ENCODE measurements at regions not wholly inside any gene's neighbourhood (a gene's known extent, or its start where the extent isn't known, plus 50 kb on each side); places are given as distances from the start of the nearest gene placed in this dataset.

DNA sequence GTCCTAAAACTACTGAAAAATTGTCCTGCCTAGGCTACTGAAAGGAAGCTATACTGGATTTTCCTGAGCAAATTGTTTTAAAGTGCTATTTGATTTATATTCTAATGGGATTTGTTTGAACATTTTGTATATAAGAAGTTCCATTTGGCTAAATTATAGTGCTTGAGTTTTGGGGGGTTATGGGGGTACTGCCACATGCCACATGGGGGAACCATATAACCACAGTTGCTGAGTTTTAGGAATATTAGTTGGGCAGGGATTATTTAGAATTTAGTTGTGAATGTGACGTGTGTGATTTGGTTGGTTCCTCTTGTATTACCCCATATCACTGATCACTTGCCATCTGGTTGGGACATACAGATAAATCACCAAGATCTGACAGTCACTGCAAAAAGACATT lies 224.5 kb upstream of the TAPT1 start:
- Histone ChIP-seq H3K4me1 (ENCODE audit: control insufficient read depth, insufficient read depth, low read length, poor library complexity, severe bottlenecking) (no peaks in the 10 kb centered on the region), H3K9me3 (ENCODE audit: control insufficient read depth, low read length) (no peaks in the 10 kb centered on the region), H3K36me3 (ENCODE audit: control insufficient read depth, insufficient read depth, low read length) (no peaks in the 10 kb centered on the region), H3K4me3 (ENCODE audit: extremely low read depth, insufficient read depth, low read length, poor library complexity, severe bottlenecking) (no peak overlapping the region), H3K27ac (ENCODE audit: low read depth, low read length, severe bottlenecking) (no peak overlapping the region)
- no CpG with 5 or more reads among the region's 1 CpG for WGBS, 2 experiments (ENCODE audit: insufficient coverage in 2 of 2)

GRCh38 chr4:16450031-16450430 lies 223.8 kb upstream of the TAPT1 start:
- H3K36me3 ChIP-seq (ENCODE audit: control insufficient read depth, insufficient read depth, low read length) = no peaks in the 10 kb centered on the region
- H3K27ac ChIP-seq (ENCODE audit: low read depth, low read length, severe bottlenecking) = no peak overlapping the region
- H3K4me1 ChIP-seq (ENCODE audit: control insufficient read depth, insufficient read depth, low read length, poor library complexity, severe bottlenecking) = no peaks in the 10 kb centered on the region
- no peaks in the 10 kb centered on the region for H3K9me3 ChIP-seq (ENCODE audit: control insufficient read depth, low read length)
- 13 to 29% methylated on average over 2 to 3 of the region's 3 CpGs for WGBS, 2 experiments (ENCODE audit: insufficient coverage in 2 of 2)
- H3K4me3 ChIP-seq (ENCODE audit: extremely low read depth, insufficient read depth, low read length, poor library complexity, severe bottlenecking) = no peak overlapping the region

- Histone ChIP-seq H3K4me1 (ENCODE audit: control insufficient read depth, insufficient read depth, low read length, poor library complexity, severe bottlenecking) (no peaks in the 10 kb centered on the region), H3K36me3 (ENCODE audit: control insufficient read depth, insufficient read depth, low read length) (no peaks in the 10 kb centered on the region), H3K4me3 (ENCODE audit: extremely low read depth, insufficient read depth, low read length, poor library complexity, severe bottlenecking) (no peak overlapping the region), H3K27ac (ENCODE audit: low read depth, low read length, severe bottlenecking) (no peak overlapping the region), H3K9me3 (ENCODE audit: control insufficient read depth, low read length) (no peaks in the 10 kb centered on the region)
- no CpG with 5 or more reads among the region's 2 CpGs for WGBS, 2 experiments (ENCODE audit: insufficient coverage in 2 of 2)
Observed at GRCh38 chr4:16449406-16449805, 223.1 kb upstream of the TAPT1 start.

DNA sequence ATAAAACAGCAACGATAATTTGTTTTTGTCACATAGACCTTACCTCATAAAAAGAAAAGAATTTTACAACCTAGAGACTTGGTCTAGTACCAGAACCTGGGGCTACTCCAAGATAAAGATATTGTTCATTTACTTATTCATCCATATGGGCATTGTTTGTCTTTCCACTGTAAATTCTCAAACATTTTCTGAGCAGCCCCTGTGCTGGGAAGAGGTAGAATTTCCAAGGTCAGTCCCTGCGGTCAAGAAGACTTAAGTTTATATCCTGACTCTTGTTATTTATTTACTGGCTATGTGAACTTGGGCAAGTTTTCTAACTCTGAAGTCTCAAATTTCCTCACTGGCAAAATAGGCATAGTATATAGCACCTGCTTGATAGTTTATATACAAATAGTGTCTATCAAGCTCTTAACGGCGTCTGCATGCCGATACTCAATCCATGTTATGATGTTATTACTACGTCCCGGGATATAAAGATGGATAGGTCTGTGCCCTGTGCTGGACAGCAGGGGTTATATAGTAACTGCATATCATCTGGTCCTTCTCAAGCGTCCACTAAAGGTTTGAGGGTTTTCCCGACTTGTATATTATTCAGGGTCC lies 222.1 kb upstream of the TAPT1 start:
- Histone ChIP-seq H3K36me3 (ENCODE audit: control insufficient read depth, insufficient read depth, low read length) (no peaks in the 10 kb centered on the region), H3K4me1 (ENCODE audit: control insufficient read depth, insufficient read depth, low read length, poor library complexity, severe bottlenecking) (no peaks in the 10 kb centered on the region), H3K4me3 (ENCODE audit: extremely low read depth, insufficient read depth, low read length, poor library complexity, severe bottlenecking) (no peak overlapping the region), H3K27ac (ENCODE audit: low read depth, low read length, severe bottlenecking) (no peak overlapping the region), H3K9me3 (ENCODE audit: control insufficient read depth, low read length) (no peaks in the 10 kb centered on the region)
- 87 to 94% methylated on average over 3 to 6 of the region's 9 CpGs for WGBS, 2 experiments (ENCODE audit: insufficient coverage in 2 of 2)

GRCh38 chr4:16443504-16444088 lies 217.3 kb upstream of the TAPT1 start:
- Histone ChIP-seq H3K9me3 (ENCODE audit: control insufficient read depth, low read length) (peaks cover 1% of the 10 kb centered on the region), H3K4me3 (ENCODE audit: extremely low read depth, insufficient read depth, low read length, poor library complexity, severe bottlenecking) (no peak overlapping the region), H3K36me3 (ENCODE audit: control insufficient read depth, insufficient read depth, low read length) (no peaks in the 10 kb centered on the region), H3K27ac (ENCODE audit: low read depth, low read length, severe bottlenecking) (no peak overlapping the region), H3K4me1 (ENCODE audit: control insufficient read depth, insufficient read depth, low read length, poor library complexity, severe bottlenecking) (no peaks in the 10 kb centered on the region)
- WGBS, 2 experiments (ENCODE audit: insufficient coverage in 2 of 2) = 45 to 54% methylated on average over 2 of the region's 2 CpGs

GRCh38 chr4:16442296-16442695 lies 216.0 kb upstream of the TAPT1 start:
- Histone ChIP-seq H3K36me3 (ENCODE audit: control insufficient read depth, insufficient read depth, low read length) (no peaks in the 10 kb centered on the region), H3K9me3 (ENCODE audit: control insufficient read depth, low read length) (peaks cover 8% of the 10 kb centered on the region), H3K27ac (ENCODE audit: low read depth, low read length, severe bottlenecking) (no peak overlapping the region), H3K4me3 (ENCODE audit: extremely low read depth, insufficient read depth, low read length, poor library complexity, severe bottlenecking) (no peak overlapping the region), H3K4me1 (ENCODE audit: control insufficient read depth, insufficient read depth, low read length, poor library complexity, severe bottlenecking) (no peaks in the 10 kb centered on the region)
- 69 to 100% methylated on average over 1 of the region's 1 CpG for WGBS, 2 experiments (ENCODE audit: insufficient coverage in 2 of 2)

DNA sequence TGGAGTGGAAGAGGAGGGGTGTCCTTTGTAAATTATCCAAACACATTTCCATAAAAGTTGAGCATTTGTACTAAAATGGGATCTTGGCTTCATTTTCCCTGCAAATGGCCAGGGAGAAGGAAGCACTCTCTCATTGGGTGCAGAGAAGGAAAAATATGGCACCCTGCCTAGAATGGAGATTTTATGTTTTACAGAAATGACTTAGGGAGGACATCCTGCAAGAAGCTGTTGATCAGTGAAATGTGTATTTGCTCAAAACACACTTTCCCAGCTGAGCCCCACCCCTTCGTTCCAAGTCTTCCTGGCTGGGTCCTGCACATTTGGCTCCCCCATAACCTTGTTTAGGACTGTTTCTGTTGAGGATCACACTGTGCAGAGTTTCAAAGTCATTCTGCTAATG lies 213.5 kb upstream of the TAPT1 start:
- 83 to 100% methylated on average over 1 of the region's 1 CpG for WGBS, 2 experiments (ENCODE audit: insufficient coverage in 2 of 2)
- Histone ChIP-seq H3K27ac (ENCODE audit: low read depth, low read length, severe bottlenecking) (no peak overlapping the region), H3K36me3 (ENCODE audit: control insufficient read depth, insufficient read depth, low read length) (no peaks in the 10 kb centered on the region), H3K9me3 (ENCODE audit: control insufficient read depth, low read length) (peaks cover 17% of the 10 kb centered on the region), H3K4me1 (ENCODE audit: control insufficient read depth, insufficient read depth, low read length, poor library complexity, severe bottlenecking) (no peaks in the 10 kb centered on the region), H3K4me3 (ENCODE audit: extremely low read depth, insufficient read depth, low read length, poor library complexity, severe bottlenecking) (no peak overlapping the region)

DNA sequence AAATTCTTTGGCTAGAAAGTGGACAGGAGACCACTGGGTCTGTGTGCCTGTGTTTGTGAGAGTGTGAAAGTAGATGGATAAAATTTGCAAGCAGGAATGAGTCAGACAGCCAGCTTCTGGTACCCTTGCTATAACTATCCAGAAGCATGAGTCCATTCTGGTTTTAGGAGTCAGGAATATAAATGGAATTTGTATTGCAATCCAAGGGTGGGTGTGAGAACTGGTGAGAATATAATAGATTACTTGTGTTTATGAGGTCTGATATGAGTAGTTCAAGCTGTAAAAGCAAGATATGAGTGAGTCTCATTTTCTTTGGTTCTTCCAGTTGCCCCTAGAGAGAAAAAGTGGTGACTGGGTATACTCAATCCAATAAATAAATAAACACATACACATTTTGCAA lies 212.7 kb upstream of the TAPT1 start:
- Histone ChIP-seq H3K4me1 (ENCODE audit: control insufficient read depth, insufficient read depth, low read length, poor library complexity, severe bottlenecking) (no peaks in the 10 kb centered on the region), H3K36me3 (ENCODE audit: control insufficient read depth, insufficient read depth, low read length) (no peaks in the 10 kb centered on the region), H3K4me3 (ENCODE audit: extremely low read depth, insufficient read depth, low read length, poor library complexity, severe bottlenecking) (no peak overlapping the region), H3K9me3 (ENCODE audit: control insufficient read depth, low read length) (peaks cover 17% of the 10 kb centered on the region), H3K27ac (ENCODE audit: low read depth, low read length, severe bottlenecking) (no peak overlapping the region)

GRCh38 chr4:16437836-16438235 lies 211.6 kb upstream of the TAPT1 start:
- H3K4me1 ChIP-seq (ENCODE audit: control insufficient read depth, insufficient read depth, low read length, poor library complexity, severe bottlenecking) = no peaks in the 10 kb centered on the region

GRCh38 chr4:16431866-16432265 lies 205.6 kb upstream of the TAPT1 start:
- Histone ChIP-seq H3K4me1 (ENCODE audit: control insufficient read depth, insufficient read depth, low read length, poor library complexity, severe bottlenecking) (no peaks in the 10 kb centered on the region), H3K9me3 (ENCODE audit: control insufficient read depth, low read length) (peaks cover 6% of the 10 kb centered on the region), H3K36me3 (ENCODE audit: control insufficient read depth, insufficient read depth, low read length) (no peaks in the 10 kb centered on the region), H3K4me3 (ENCODE audit: extremely low read depth, insufficient read depth, low read length, poor library complexity, severe bottlenecking) (no peak overlapping the region), H3K27ac (ENCODE audit: low read depth, low read length, severe bottlenecking) (no peak overlapping the region)

More at GRCh38 chr4:16437836-16438235, 211.6 kb upstream of the TAPT1 start:
- no peak overlapping the region for H3K4me3 ChIP-seq (ENCODE audit: extremely low read depth, insufficient read depth, low read length, poor library complexity, severe bottlenecking)
- no peaks in the 10 kb centered on the region for H3K36me3 ChIP-seq (ENCODE audit: control insufficient read depth, insufficient read depth, low read length)
- WGBS, 2 experiments (ENCODE audit: insufficient coverage in 2 of 2) = 63 to 90% methylated on average over 1 to 2 of the region's 2 CpGs
- no peak overlapping the region for H3K27ac ChIP-seq (ENCODE audit: low read depth, low read length, severe bottlenecking)
- peaks cover 17% of the 10 kb centered on the region for H3K9me3 ChIP-seq (ENCODE audit: control insufficient read depth, low read length)

DNA sequence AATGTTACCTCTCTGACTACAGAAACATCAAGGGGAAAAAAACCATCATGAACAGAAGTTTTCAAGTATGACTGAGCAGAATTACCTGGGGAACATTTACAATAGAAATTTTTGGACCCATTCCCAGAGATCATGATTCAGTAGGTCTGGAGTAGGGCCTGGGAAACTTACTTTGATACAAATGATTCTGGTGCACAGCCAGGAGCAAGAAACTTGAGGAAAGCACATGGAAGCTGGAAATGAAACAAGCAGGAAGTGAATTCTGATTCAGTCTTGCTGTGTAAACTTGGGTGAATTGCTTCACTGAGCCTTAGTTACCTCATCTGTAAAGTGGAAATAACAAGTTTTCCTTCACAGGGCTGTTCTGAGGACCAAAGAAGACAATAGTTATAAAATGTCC lies 192.5 kb upstream of the TAPT1 start:
- no peak overlapping the region for H3K27ac ChIP-seq (ENCODE audit: low read depth, low read length, severe bottlenecking)
- no peaks in the 10 kb centered on the region for H3K9me3 ChIP-seq (ENCODE audit: control insufficient read depth, low read length)
- H3K4me3 ChIP-seq (ENCODE audit: extremely low read depth, insufficient read depth, low read length, poor library complexity, severe bottlenecking) = no peak overlapping the region
- no peaks in the 10 kb centered on the region for H3K4me1 ChIP-seq (ENCODE audit: control insufficient read depth, insufficient read depth, low read length, poor library complexity, severe bottlenecking)
- H3K36me3 ChIP-seq (ENCODE audit: control insufficient read depth, insufficient read depth, low read length) = no peaks in the 10 kb centered on the region

All from mesodermal cell (in vitro differentiated cells).